Osteoblast (primary cell): ENCODE measurements at regions not wholly inside any gene's neighbourhood (a gene's known extent, or its start where the extent isn't known, plus 50 kb on each side); places are given as distances from the start of the nearest gene placed in this dataset.

Experiments
- DNase-seq: peaks from one replicate; pipeline ENCODE4 v3.0.0; 2011; ENCODE audit warnings: low spot score, mixed read lengths; ENCODE audit not compliant: insufficient read length; ENCODE audit errors: missing footprints
- H2AFZ ChIP-seq: 2 replicates; pipeline ENCODE4 v1.6.0; 2011; ENCODE audit warnings: mild to moderate bottlenecking, low read length
- H3K27ac ChIP-seq: 2 replicates; pipeline ENCODE4 v1.5.1; 2011; ENCODE audit warnings: mild to moderate bottlenecking, low read depth, low read length, moderate library complexity
- H3K27me3 ChIP-seq: 2 replicates; pipeline ENCODE4 v1.6.0; 2012; ENCODE audit warnings: mild to moderate bottlenecking, control low read depth, inconsistent platforms, low read length, moderate library complexity; ENCODE audit not compliant: insufficient read depth
- H3K36me3 ChIP-seq: 2 replicates; pipeline ENCODE4 v1.5.1; 2011; ENCODE audit warnings: mild to moderate bottlenecking, low read length, control low read depth, moderate library complexity; ENCODE audit not compliant: insufficient read depth
- H3K4me1 ChIP-seq: 2 replicates; pipeline ENCODE4 v1.5.1; 2011; ENCODE audit warnings: mild to moderate bottlenecking, low read length, control low read depth, moderate library complexity; ENCODE audit not compliant: insufficient read depth
- H3K4me2 ChIP-seq: 2 replicates; pipeline ENCODE4 v1.6.0; 2011; ENCODE audit warnings: mild to moderate bottlenecking, low read length; ENCODE audit not compliant: insufficient read depth
- H3K4me3 ChIP-seq: fragments of 200-600 bp; sonication (generic); 3 replicates; pipeline ENCODE4 v1.5.1; 2012; ENCODE audit warnings: mild to moderate bottlenecking, low read length, inconsistent platforms; ENCODE audit not compliant: insufficient read depth
- H3K79me2 ChIP-seq: 2 replicates; pipeline ENCODE4 v1.6.0; 2012; ENCODE audit warnings: mild to moderate bottlenecking, low read length, control low read depth, inconsistent platforms; ENCODE audit not compliant: insufficient read depth
- H3K9me3 ChIP-seq: 2 replicates; pipeline ENCODE4 v1.5.1; 2011; ENCODE audit warnings: low read depth, low read length, control low read depth
- H4K20me1 ChIP-seq: 2 replicates; pipeline ENCODE4 v1.6.0; 2012; ENCODE audit warnings: mild to moderate bottlenecking, low read length, control low read depth; ENCODE audit not compliant: insufficient read depth
- TF ChIP-seq, protein P1 (sequence below): IDR thresholded peaks from 2 replicates; pipeline ENCODE4 v1.5.1; 2011; ENCODE audit warnings: mild to moderate bottlenecking, low read depth, low read length, moderate library complexity; ENCODE audit errors: extremely low read depth

DNA sequence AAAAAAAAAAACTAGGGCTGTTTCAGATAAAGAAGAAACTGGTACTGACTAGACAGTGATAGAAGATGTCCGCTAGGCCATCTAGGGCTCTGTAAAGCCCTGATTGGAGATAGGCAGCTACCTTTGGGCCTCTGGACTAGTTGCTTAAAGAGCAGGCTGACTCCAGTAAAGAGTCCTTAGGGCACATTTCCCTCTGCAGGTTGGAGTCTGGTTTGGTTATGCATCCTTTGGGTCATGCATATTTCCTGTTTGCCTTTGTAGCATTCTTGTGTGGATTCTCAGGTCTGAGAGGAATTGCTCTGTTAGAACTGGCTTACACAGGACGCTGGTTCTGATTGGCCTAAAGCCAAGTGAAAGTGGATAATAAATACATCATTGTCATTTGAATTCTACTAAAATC, 165.5 kb upstream of the LRRN1 start:
- H3K36me3 ChIP-seq, result no peaks in the 10 kb centered on the region
- H3K4me2 ChIP-seq, result no peak overlapping the region
- no peaks in the 10 kb centered on the region for H3K79me2 ChIP-seq
- TF ChIP-seq, protein P1, sequence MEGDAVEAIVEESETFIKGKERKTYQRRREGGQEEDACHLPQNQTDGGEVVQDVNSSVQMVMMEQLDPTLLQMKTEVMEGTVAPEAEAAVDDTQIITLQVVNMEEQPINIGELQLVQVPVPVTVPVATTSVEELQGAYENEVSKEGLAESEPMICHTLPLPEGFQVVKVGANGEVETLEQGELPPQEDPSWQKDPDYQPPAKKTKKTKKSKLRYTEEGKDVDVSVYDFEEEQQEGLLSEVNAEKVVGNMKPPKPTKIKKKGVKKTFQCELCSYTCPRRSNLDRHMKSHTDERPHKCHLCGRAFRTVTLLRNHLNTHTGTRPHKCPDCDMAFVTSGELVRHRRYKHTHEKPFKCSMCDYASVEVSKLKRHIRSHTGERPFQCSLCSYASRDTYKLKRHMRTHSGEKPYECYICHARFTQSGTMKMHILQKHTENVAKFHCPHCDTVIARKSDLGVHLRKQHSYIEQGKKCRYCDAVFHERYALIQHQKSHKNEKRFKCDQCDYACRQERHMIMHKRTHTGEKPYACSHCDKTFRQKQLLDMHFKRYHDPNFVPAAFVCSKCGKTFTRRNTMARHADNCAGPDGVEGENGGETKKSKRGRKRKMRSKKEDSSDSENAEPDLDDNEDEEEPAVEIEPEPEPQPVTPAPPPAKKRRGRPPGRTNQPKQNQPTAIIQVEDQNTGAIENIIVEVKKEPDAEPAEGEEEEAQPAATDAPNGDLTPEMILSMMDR, result no peak
- H4K20me1 ChIP-seq, result no peaks in the 10 kb centered on the region
- H3K4me3 ChIP-seq, result no peak overlapping the region
- no peak for DNase-seq
- H3K9me3 ChIP-seq, result peaks cover 6% of the 10 kb centered on the region
- H2AFZ ChIP-seq, result no peak overlapping the region
- no peaks in the 10 kb centered on the region for H3K27me3 ChIP-seq
- no peak overlapping the region for H3K27ac ChIP-seq
- H3K4me1 ChIP-seq, result no peaks in the 10 kb centered on the region

DNA sequence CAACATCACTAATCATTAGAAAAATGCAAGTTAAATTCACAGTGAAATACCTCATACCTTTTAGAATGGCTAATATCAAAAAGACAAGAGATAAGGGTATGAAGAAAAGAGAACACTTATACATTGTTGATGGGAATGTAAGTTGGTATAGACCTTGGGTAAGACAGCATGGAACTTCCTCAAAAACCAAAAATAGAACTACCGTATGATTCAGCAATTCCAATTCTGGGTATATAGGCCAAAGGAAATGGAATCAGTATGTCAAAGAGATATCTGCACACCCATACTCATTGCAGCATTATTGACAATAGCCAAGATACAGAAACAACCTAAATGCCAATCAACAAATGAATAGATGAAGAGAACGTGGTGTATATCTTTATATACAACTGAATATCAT, 166.8 kb upstream of the LRRN1 start:
- Histone ChIP-seq H3K36me3 (no peaks in the 10 kb centered on the region), H3K79me2 (no peaks in the 10 kb centered on the region), H3K27me3 (no peaks in the 10 kb centered on the region), H3K4me1 (no peaks in the 10 kb centered on the region), H3K27ac (no peak overlapping the region), H4K20me1 (no peaks in the 10 kb centered on the region), H3K4me2 (no peak overlapping the region), H3K4me3 (no peak overlapping the region), H2AFZ (no peak overlapping the region), H3K9me3 (peaks cover 6% of the 10 kb centered on the region)
- TF ChIP-seq, protein P1, result no peak
- DNase-seq, result no peak

DNA sequence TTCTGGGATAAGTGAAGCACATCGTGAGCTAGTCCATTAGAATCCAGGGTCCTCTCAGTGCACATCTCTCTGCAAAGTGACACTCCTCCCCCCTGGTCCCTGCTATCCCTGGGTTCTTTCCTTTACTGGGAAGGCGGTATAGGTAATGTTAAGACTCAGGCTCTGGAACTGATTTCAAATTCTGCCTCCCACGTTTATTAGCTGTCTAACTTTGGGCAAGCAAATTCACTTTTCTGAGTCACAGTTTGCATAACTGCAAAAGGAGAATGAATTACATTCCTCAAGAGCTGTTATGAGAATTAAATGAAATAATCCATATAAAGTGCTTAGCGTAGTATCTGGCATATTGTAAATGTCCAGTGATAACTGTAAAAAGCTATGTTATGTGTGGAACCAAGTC, 168.1 kb upstream of the LRRN1 start:
- no peaks in the 10 kb centered on the region for H3K36me3 ChIP-seq
- H2AFZ ChIP-seq, result no peak overlapping the region
- H3K4me2 ChIP-seq, result no peak overlapping the region
- no peak overlapping the region for H3K4me3 ChIP-seq
- peaks cover 6% of the 10 kb centered on the region for H3K9me3 ChIP-seq
- TF ChIP-seq, protein P1, result no peak
- no peaks in the 10 kb centered on the region for H3K4me1 ChIP-seq
- H3K27me3 ChIP-seq, result no peaks in the 10 kb centered on the region
- DNase-seq, result no peak
- no peaks in the 10 kb centered on the region for H3K79me2 ChIP-seq
- no peaks in the 10 kb centered on the region for H4K20me1 ChIP-seq
- no peak overlapping the region for H3K27ac ChIP-seq

DNA sequence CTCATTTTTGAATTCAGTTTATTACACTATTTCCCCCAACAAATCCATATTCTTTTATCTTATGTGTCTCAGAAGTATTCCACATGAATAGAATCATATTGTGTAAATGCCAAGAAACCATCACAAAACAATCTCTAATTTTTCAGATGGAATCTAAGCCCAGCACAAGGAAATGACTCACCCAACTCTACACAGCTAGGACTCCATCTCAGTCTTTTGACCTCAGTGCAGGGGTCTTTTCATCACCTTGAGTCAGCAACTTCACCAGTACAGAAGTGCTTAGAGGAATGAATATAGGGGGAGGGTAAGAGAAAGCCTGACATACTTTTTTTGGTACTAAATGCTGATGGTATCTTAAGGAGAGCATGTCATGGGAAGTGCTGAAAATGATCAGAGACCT, 169.3 kb upstream of the LRRN1 start:
- Histone ChIP-seq H2AFZ (no peak overlapping the region), H3K4me1 (no peaks in the 10 kb centered on the region), H3K27me3 (no peaks in the 10 kb centered on the region), H3K79me2 (no peaks in the 10 kb centered on the region), H3K27ac (no peak overlapping the region), H3K9me3 (peaks cover 6% of the 10 kb centered on the region), H3K36me3 (no peaks in the 10 kb centered on the region), H4K20me1 (no peaks in the 10 kb centered on the region), H3K4me3 (no peak overlapping the region), H3K4me2 (no peak overlapping the region)
- TF ChIP-seq, protein P1, result no peak
- DNase-seq, result peak; percentile 22
